ENCODE measurements at regions not wholly inside any gene's neighbourhood (a gene's known extent, or its start where the extent isn't known, plus 50 kb on each side); places are given as distances from the start of the nearest gene placed in this dataset.

DNA sequence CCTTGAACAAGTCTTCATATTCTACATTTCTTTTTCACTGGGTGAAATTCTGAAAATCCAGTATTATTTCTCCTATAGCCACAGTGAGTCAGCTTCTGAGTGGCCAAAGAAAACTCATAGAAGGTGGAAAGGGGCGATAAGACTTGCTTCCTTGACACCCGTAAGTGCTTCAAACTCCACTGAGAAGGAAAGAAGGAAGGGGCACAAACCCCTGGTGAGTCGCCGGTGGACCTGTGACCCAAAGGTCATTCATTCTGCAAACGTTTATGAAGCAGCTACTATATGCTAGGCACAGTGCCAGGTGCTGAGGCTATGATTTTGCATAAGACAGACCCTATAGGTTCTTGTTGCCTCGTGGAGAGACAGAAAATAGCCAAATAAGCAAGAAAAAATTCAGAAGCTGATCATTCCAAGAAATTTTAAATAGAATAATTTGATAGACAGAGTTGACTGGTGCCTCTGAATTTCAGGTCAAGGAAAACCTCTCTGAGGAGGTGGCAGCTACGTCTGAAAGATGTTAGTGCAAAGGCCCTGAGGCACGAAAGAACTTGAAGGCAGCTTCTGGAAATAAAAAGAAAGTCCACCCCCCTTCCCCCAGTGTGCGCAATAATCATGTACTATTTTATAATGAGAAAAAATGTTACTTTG lies 118.2 kb downstream of the CD24 start:
- Histone ChIP-seq H3K4me1 (replicated peaks in 1 of 2; ENCODE audit: control insufficient read depth in 2 of 2, insufficient read depth in 2 of 2, low read length in 2 of 2) (peaks cover 0 to 30% of the 10 kb centered on the region in 2 experiments; a peak in 4 of 5 replicates), H4K20me1 (replicated peaks; ENCODE audit: control insufficient read depth, insufficient read depth, low read length) (no peaks in the 10 kb centered on the region), H2AFZ (ENCODE audit: low read depth, low read length) (no peak overlapping the region), H3K27ac (ENCODE audit: extremely low read depth, low read depth, low read length) (peak overlapping the region; percentile 55; the same call in 2 of the 3 replicates), H3K27me3 (ENCODE audit: control insufficient read depth in 2 of 2, insufficient read depth in 2 of 2, low read length in 2 of 2) (no peaks in the 10 kb centered on the region), H3K9me1 (ENCODE audit: control insufficient read depth, insufficient read depth, low read length) (no peaks in the 10 kb centered on the region), H3K36me3 (ENCODE audit: control insufficient read depth, insufficient read depth, low read length) (no peaks in the 10 kb centered on the region), H3K9ac (ENCODE audit: insufficient read depth in 1 of 2, low read depth in 2 of 2, low read length in 2 of 2) (no peak overlapping the region), H3K79me2 (ENCODE audit: control insufficient read depth, insufficient read depth, low read length) (no peaks in the 10 kb centered on the region), H3K9me3 (replicated peaks; ENCODE audit: control insufficient read depth, insufficient read depth, low read depth, low read length) (peaks cover 20% of the 10 kb centered on the region), H3K4me2 (ENCODE audit: insufficient read depth, low read length) (no peak overlapping the region), H3K4me3 (no peak overlapping the region)
- 29% methylated on average over 9 of the region's 9 CpGs for WGBS (ENCODE audit: insufficient coverage, low coverage, missing lambda C conversion rate)
- intact Hi-C loops (cut with micrococcal nuclease) (loop anchor here (10.0 kb wide), 1 partner anchor 102 kb away; no protein-coding TSS in a partner anchor), in situ Hi-C loops (cut with MboI) (no loop called here)
- ATAC-seq (peak; percentile 84), FAIRE-seq (peak; percentile 95), DNase-seq (ENCODE audit: extremely low read depth in 1 of 4, low spot score in 3 of 4) (peak; percentile 73 to 90 (median 78))
- no TSS peak for BruUV-seq (replicated peaks)
- CTCF ChIA-PET (ENCODE audit: low intra/inter-chr PET ratio), result no interaction called here
- POLR2A ChIA-PET, result interaction anchor here (1.3 to 2.1 kb wide), 3 partner anchors 14 to 41 kb away, joined by 3 to 4 read pairs (median 3); no protein-coding TSS in a partner anchor
- TF ChIP-seq ADNP (tag; IDR thresholded peaks at IDR 0.05) (peak; percentile 92), MTA1 (IDR thresholded peaks at IDR 0.05; ENCODE audit: borderline replicate concordance) (no peak), ATF7 (IDR thresholded peaks at IDR 0.05) (peak; percentile 41; the same call in 1 of the 2 replicates), ETV5 (CRISPR knock-in tag; IDR thresholded peaks at IDR 0.05; ENCODE audit: low read depth) (peak; percentile 41; the same call in 1 of the 2 replicates), KDM4B (IDR thresholded peaks at IDR 0.05; ENCODE audit: borderline replicate concordance in 2 of 2, low read depth in 1 of 2) (no peak), ELF2 (CRISPR knock-in tag; IDR thresholded peaks at IDR 0.05) (no peak), BCOR (IDR thresholded peaks at IDR 0.05) (peak; percentile 95), CHD4 (IDR thresholded peaks at IDR 0.05; ENCODE audit: insufficient read depth, insufficient replicate concordance, low read depth, low read length, poor library complexity, severe bottlenecking) (peak; percentile 32), MAFG (tag; conservative IDR thresholded peaks at IDR 0.05) (peak; percentile 63), KDM5B (IDR thresholded peaks at IDR 0.05; ENCODE audit: insufficient replicate concordance, low read depth, low read length) (no peak), ZNF76 (CRISPR knock-in tag; IDR thresholded peaks at IDR 0.05; ENCODE audit: borderline replicate concordance) (no peak), RHOXF2B (CRISPR knock-in tag; conservative IDR thresholded peaks at IDR 0.05) (no peak), FOSL1 (tag; conservative IDR thresholded peaks at IDR 0.05) (peak; percentile 86), HNRNPK (IDR thresholded peaks at IDR 0.05; ENCODE audit: low read depth, low read length, poor library complexity, severe bottlenecking) (no peak), RB1 (IDR thresholded peaks at IDR 0.05; ENCODE audit: low read depth) (0 out of 2 replicates have a peak, but pooled peaks have one; percentile 8), C11orf30 (IDR thresholded peaks at IDR 0.05; ENCODE audit: low read depth) (peak; percentile 75), CBFA2T3 (IDR thresholded peaks at IDR 0.05) (peak; percentile 84)
- TF ChIP-seq, protein P1, sequence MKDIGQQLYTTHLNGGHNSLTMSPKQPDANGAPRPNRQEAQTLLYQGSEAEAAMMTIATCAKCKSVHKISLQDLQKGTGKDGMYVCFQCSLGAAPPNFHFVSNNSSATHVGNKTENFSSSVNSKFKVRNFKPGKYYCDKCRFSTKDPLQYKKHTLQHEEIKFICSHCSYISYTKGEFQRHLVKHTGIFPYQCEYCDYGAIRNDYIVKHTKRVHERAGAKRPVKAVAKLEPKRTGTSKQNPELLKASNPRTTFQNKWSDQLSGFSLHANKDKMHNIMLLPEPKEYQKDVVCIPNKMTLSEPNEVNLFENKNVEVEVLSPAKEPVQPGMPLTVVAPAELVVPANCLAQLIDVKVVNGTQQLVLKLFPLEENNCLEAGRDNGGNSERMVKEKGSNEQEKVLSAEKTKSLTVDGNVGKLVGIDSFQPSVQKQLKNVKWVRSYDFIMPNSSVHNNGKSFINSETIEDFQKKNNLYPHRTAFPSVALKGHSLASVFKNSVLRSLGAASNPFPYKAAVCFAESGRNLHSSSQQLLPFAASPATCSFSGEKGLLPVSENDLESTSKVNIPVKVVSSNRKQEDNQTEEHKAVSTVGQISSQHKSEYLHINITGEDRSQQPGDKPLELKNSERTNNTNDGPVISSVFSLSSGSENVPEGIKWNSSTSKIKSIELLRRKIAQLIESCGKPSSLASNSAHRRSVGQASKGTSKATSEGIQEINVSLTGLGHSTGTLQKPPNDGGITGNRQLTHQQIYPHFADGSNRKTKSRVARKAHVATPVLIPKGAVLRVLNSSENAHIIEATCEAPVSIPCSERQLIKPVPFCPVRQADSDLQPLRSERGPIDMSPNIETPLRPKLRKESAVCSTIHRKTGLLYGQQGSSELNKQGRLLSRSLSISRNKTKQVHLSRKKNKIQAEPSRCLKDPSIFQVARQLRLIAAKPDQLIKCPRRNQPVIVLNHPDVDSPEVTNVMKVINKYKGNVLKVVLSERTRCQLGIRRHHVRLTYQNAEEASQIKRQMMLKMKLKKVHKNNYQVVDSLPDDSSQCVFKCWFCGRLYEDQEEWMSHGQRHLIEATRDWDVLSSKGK (CRISPR knock-in tag; IDR thresholded peaks at IDR 0.05), result no peak
- TF ChIP-seq, protein P2, sequence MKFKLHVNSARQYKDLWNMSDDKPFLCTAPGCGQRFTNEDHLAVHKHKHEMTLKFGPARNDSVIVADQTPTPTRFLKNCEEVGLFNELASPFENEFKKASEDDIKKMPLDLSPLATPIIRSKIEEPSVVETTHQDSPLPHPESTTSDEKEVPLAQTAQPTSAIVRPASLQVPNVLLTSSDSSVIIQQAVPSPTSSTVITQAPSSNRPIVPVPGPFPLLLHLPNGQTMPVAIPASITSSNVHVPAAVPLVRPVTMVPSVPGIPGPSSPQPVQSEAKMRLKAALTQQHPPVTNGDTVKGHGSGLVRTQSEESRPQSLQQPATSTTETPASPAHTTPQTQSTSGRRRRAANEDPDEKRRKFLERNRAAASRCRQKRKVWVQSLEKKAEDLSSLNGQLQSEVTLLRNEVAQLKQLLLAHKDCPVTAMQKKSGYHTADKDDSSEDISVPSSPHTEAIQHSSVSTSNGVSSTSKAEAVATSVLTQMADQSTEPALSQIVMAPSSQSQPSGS (CRISPR knock-in tag; IDR thresholded peaks at IDR 0.05), result no peak

All from K562 (cell line).